Amygdala (tissue), 56 donors: ENCODE measurements at regions not wholly inside any gene's neighbourhood (a gene's known extent, or its start where the extent isn't known, plus 50 kb on each side); places are given as distances from the start of the nearest gene placed in this dataset.

Experiments used
- DNase-seq, 56 donors: peaks; one replicate each; lab custom pipeline; 2025; lab: John Stamatoyannopoulos, UW

DNA sequence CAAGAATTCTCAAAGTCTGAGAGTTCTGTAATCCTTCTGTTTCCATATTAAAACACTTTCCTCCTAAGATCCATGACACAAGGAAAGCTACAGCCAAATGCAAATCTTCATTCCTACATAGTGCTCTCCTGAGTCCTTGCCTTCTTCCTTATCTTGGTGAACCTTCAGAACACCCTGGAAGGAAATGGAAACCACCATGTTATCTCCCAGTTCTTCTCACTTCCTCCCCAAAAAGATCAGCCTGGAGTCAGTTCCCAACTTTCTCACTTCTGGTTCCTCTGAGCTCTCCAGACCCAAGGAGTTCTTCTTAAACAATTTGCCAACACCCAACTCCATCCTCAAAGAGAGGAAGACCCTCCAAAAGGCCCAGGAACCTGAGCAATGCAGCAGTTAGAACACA is 193.3 kb upstream of the CCN2 start:
- DNase-seq: no peak

DNA sequence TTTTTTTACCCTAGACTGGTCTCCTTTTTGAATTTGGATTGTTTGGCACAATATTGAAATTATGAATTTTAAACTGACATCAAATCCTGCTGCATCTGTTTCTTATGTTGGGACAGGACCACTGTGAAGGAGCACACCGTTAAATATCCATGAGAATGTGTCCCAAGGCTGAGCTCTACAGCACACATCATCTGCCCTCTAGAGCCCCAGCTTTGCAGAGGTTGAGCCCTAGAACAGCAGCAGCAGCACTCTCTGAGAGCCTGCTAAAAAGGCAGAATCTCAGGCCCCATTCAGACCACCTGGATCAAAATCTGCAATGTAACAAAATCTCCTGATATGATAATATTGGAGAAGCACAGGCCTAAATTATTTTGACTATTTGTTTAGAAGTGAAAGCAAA is 192.1 kb upstream of the CCN2 start:
- DNase-seq: no peak

DNA sequence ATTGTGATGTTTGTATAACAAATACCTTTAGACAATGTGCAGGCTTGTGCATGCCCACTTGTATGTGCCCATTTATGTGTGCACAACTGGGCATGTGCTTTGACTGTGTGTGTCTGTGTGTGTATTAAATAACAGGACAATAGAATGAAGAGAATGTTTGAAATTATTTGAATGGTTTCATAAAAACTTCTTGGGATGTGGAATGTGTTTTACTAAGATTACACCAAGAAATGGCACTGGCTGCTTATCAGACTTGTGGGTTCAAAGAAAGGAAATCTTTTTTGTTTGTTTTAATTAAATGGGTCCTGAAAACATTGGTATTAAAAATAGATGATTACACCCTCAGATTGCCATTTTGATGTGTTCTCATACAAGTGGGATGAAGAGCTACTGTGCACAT is 191.6 kb upstream of the CCN2 start:
- no peak for DNase-seq

DNA sequence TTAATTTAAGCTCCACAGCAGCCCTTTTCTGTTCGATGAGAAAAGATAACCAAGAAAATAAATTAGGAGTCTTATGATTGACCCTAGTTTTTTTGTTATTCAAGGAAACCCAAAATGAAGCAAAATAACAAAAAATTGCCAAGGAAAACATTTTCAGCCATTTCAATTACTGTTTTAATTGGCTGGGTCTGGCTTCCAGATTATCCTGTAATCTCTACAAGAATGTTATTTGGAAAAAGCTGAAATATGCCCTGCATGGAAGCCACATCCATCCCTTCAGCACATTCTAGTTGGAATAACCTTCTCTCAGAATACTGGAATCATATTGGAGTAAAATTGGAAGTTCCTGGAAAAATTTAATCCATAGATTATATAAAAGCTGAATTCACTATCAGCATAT is 191.1 kb upstream of the CCN2 start:
- DNase-seq: no peak

DNA sequence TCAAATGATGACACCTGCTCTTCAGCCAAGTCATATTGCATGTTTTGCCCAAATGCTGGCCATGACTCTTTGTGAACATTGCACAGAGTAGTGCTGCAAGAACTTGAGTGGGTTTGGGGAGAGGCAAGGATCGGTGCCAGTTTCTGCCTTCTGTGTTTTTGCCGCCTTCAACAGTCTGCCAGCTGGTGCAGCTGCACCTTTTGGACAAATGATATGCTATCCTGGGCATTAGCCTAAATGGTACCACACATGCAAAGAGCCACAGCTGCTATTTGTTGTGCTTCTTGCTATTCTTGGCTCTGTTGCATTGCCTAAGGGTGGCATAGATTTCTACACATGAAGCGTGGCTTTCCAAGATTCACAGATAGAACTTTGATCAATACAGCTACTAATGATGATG is 189.0 kb upstream of the CCN2 start:
- no peak for DNase-seq

DNA sequence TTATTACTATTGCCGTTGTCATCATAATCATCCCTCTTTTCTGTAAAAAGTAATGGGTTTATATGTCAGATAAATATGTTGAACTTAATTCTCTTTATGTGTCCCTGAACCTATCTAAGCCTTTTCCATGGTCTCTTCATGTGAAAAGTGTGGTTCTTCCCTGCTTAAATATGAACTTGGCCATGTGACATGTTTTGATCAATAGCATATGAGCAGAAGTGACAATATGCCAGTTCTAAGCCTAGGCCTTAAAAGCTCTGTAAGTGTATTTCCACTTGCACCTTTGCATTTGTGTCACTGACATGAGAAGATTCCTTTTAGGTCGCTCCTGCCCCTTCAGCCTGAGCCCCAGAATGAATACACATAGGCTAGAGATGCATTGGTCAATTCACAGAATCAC is 188.4 kb upstream of the CCN2 start:
- no peak for DNase-seq

DNA sequence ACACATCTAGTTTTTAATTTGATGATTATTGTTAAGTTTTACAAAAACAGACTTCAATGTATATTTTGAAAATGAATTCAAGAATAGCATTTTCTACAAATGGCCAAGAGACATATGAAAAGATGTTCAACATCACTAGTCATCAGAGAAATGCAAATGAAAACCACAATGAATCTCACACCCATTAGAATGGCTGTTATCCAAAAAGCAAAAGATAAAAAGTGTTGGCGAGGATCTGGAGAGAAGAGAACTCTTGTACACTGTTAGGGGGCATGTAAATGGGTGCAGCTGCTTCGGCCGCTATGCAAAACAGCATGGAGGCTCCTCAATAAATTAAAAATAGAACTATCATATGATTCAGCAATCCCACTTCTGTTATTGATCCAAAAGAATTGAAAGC is 185.8 kb upstream of the CCN2 start:
- no peak for DNase-seq

DNA sequence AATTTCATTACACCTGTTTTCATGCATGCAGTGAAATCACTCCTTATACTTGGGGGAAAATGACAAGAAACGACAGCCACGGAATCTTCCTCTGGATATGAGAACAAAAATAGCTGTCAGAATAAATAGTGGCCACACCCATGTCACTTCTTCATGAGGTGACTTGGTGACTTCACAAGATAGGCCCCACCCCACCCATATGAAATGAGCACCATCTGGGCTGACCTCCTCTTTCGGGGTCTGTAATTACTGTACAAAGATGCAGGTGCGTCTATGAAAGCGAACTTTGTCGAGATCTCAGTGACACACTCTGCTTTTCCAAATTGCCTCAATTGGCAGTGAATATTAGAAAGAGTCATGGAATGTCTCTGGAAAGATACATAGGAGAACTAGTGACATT is 184.2 kb upstream of the CCN2 start:
- no peak for DNase-seq

DNA sequence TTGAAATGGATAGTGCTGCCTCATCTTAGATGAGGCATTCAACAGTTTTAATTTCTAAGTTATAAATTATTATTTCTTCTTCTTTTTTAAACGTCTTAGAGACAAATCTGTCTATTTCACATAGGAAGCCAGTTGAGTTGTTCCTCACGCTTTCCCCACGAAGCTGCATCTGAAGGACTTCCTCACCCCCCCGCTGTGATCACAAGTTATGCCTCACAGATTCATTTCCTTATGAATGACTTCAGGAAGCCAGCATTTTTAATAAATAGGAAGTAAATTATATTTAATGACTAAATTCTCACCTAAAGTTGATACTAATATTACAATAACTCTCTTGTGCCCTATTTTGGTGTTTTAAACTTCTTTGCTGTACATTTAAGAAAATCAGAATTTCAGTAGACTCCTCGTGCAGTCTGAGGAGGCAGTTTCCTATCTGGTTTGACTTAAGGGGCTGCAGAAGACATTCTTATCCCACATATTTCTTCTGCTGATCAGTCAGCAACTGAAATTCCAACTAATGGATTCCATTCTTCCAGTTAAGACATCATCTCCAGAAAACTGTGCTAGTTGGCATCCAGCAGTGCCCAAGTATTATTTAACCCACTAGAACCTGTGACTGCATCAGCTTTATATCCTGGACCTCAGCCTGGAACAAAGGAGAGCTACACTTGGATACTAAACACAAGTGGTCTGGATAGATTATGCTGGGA is 182.7 kb upstream of the CCN2 start:
- DNase-seq: no peak

DNA sequence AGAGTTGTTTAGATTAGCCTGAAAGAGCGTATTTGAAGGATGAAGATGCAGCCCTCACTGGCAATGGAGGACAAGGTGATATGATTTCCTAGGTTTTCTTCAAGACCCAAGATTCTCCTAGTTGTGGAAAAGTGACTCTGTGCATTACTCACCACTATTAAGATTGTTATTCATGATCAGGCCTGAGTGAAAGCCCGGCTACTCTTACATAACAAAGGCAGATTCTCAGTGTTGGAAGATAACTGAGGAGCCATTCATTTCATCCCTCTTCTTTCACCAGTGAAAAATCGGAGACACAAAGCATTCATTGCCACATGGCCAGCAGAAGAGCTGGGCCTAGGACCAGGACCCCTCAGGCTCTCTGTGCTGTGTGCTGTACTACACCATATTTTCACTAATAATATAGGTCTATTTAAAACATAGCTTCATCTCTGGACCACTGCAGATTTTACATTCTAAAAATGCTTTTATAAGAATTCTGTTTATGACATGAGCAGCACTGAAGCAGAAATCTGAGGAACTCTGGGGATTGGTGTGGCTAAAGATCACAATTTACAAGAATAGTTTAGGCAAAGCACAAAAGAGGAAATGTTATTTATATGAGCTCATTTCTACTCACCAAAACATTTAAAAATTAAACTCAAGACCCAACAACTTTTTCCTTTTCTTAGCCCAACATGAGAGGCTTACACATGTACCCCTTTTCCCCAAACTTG is 181.9 kb upstream of the CCN2 start:
- DNase-seq: peak in 11 of 56 donors; percentile 9 to 55 (median 24)

DNA sequence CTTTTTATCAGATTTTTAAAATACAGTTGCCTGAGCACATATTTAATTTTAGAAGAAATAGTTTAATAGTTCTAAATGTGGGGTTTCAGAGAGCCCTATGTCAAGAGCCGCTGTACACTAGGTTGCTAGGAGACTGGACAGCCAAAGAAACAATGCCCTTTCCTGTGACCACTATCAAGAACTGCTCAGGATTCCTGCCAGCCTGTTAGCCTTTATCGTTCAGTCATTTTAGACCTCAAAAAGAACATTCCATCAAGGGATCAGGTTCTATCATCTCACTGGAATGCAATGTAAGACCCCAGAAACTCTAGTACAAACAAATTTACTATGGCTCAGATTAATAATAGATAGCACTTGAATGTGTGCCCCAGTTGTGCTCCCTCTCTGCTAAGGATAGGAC is 181.2 kb upstream of the CCN2 start:
- no peak for DNase-seq

DNA sequence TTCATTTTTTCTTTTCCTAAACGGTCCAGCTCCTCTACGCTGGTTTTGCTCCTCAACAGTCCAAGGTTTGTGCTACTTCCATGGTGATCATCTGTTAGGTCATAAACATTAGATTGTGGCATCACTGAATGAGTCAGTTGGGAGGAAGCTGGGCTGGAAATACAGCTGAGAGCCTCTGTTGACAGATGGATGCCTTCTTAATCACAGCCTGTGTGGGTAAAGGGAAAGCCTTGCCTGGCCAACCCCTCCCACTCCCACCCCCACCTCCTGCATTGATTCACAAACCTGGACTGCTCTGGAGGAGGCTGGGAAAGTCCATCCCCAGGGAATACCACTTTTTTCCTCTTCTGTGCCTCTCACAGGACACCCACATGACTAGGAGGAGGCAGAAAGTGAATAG is 180.6 kb upstream of the CCN2 start:
- DNase-seq: peak in 1 of 56 donors; percentile 11

DNA sequence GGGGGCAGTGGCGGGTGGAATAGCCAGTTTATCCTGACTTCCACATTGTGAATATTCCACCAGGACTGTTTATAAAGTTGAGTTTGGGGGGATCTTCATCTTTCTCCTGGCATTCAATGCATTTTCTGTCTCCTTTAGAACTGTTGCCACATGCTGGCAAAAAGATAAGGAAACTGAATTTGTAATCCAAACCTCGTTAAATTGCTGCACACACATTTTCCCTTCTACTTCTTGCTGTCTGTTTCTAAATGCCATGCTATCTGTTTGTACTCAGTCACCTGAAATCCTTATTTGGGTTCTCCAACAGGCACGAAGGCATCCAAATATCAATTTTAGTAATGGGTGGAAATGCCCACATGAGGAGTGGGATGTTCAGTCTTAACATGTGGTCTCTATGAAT is 180.2 kb upstream of the CCN2 start:
- no peak for DNase-seq

DNA sequence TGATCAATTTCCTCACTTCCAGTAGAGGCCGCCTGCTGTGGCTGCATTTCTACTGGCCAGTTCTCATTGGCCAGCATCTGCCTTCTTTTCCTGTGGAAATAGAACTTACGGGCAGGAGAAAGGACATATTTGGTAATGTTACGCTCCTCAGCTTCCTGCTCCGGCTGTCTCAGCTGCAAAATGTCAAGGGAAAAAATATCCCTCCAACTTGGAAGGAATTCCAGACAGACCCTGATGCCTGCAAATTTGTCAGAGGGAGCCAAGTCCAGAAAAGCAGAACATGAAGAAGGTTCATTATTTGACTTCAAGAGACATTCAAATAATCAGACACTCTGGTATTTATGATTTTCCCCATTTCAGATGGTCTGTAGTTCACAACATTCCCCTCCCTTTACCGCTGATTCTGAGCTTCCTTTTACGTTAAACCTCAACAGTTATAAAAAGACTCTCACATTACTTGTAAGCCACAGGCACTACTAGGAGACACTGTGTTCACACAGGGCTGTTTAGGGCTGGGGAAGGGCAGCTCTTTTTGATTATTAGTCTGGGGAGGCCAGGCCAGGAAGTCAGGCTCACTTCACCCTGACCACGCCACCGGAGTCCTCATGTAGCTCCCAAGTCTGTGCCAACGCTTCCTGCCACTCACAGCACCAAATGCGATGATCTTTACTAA is 179.6 kb upstream of the CCN2 start:
- peak in 2 of 56 donors; percentile 5 to 9 for DNase-seq

DNA sequence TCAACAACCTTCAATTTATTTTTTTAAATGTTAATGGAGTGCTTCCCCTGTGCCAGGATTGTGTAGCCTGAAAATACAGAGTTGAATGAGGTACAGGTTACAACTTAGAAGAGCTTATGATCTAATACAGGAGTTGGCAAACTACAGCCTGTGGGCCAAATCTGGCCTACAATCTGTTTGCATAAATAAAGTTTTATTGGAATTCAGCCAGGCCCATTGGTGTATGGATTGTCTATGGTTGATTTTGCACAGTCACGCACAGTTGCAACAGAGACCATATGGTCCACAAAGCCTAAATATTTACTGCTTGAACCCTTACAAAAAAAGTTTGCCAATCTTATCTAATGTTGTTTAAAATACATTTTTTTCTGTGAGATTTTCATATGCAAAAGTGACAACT is 177.3 kb upstream of the CCN2 start:
- no peak for DNase-seq

DNA sequence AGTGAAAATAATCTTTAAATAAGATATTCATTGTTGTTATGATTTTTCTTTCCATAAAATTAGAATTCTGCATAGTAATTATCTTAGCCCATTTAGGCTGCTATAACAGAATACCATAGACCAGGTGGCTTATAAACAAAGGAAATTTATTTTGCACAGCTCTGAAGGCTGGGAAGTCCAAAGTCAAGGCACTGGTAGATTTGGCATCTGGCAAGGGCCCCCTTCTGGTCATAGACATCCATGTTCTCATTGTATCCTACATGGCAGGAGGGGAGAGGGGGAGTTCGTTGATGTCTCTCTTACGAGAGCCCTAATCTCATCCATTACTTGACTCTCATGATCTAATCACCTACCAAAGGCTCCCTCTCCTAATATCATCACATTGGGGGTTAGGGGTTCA is 175.0 kb upstream of the CCN2 start:
- no peak for DNase-seq

DNA sequence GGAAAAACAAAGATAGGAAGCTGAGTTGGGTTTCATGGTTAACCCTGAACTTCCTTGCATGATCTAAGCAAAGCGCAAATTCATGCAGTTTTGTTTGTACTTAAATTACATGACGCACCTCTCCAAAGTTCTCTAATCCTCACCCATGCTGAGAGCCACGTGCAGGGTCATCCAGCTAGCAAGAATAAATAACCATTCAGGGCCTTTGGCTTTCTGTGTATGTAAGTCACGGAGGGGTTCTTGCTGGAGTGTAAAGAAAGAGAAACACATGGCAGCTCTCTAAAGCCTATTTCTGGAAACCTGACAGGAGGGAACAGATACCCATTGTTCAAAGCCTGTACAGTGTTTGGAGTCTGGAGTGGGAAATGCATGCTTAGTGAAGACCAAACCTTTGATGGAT is 171.7 kb upstream of the CCN2 start:
- peak in 28 of 56 donors; percentile 6 to 76 (median 30) for DNase-seq

DNA sequence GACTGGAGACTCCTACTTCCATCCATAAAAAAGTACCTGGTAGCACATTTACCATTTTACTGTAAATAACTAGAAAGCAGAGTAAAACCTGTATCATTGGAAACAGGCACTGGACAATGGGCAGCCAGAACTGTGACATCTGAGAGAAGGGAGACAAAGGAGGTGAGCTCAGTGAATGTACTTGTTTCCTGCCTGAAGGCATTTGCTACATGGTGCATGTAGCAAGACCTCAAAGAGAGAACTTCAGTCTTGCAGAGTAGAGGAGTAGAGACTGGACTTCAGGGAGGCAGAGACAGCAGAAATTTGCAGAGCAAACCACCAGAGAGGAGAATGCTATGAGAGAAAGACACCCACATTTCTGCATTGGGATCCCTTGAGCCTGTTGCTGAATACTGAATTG is 171.0 kb upstream of the CCN2 start:
- no peak for DNase-seq

DNA sequence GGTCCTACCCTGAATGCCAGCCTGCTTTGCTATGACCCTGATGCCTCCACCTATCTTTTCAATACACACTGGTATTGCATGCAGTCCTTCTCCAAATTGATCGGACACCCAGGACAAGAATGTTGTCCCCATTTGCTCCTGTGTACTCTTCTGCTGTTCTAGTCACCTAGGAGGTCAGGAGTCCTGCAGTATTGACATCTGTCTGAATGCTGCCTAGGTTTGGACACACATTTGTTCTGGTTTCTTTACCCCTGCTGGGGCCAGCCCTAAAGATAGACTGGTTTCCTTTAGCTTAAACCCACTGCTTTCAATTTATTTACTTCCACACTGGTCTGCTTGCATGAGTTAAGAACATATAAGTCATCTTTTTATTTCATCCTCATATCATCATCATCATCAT is 167.0 kb upstream of the CCN2 start:
- DNase-seq: no peak

DNA sequence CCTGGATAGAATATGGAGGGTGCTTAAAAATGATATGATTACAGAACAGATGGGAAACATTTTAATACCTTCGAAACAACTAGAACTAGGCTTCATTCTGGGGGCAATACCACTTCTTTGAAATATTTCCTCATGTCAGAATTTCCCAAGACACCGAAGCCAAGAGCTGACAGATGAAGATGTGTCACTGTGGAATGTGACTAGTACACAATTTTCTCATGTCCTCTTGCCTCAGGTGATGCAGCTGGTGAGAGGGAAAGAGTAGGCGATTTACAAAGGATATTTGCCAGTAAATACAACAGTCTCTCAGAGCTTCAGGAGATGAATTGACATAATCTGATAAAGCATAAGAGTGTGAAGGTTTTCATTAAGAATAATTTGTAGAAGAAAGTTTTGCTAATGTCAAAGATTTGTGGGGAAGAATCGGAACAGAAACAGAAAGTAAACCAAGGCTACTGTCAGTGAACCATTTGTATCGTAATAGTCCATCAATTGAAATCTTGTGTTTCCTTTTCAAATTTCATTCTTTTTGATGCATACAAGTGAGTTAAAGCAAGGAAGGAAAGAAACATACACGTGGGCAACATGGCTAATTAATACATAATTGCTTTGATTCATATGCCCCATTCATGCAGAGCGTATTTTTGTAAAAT is 164.7 kb upstream of the CCN2 start:
- no peak for DNase-seq

DNA sequence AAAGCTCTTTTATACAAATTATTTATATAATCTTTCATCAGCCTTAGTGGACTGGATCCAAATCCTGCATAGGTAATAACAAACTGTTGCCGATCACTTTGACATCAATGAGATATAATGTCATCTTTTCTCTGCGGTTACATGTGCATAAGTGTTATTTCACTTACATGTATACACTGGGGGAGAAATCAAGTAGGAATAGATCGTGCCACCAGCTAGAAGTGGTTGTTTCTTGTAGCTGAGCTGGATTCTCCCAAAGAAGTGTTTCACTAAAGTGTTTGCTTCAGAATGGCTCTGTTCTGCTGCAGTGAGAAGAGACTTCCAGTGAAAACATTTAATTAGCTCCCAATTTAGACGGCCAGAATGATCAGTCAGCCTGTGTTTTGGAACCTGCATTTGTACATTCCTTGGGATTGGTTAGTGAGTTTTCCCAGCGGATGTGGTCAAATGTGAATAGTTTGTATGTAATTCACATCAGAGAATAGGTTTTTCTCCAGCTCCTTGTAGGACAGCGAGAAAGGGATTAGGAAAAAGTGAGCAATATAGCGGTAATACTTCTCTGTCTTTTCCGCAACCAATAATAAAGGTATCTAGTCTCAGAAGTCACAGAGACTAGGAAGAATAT is 163.1 kb upstream of the CCN2 start:
- DNase-seq: no peak
